Suprapubic skin (tissue), 4 donors: ENCODE measurements at regions not wholly inside any gene's neighbourhood (a gene's known extent, or its start where the extent isn't known, plus 50 kb on each side); places are given as distances from the start of the nearest gene placed in this dataset.
A peak's percentile ranks its signal among the peaks of the same experiment; 100 is the strongest.

Experiments
- DNase-seq, 2 donors: peaks; one replicate each; pipeline ENCODE4 v3.0.0-alpha.2; 2019; ENCODE audit warnings: low spot score in 2 of 2
- H3K27ac ChIP-seq: fragments of 200-600 bp; sonication (generic); one replicate; pipeline ENCODE4 v1.5.1; 2019
- H3K27me3 ChIP-seq: fragments of 200-600 bp; sonication (generic); one replicate; pipeline ENCODE4 v1.5.1; 2019
- H3K36me3 ChIP-seq: fragments of 200-600 bp; sonication (generic); one replicate; pipeline ENCODE4 v1.5.1; 2019
- H3K4me1 ChIP-seq: fragments of 200-600 bp; sonication (generic); one replicate; pipeline ENCODE4 v1.5.1; 2019
- H3K4me3 ChIP-seq: fragments of 200-600 bp; sonication (generic); one replicate; pipeline ENCODE4 v1.5.1; 2019; ENCODE audit warnings: mild to moderate bottlenecking
- H3K9me3 ChIP-seq: fragments of 200-600 bp; sonication (generic); one replicate; pipeline ENCODE4 v1.5.1; 2019
- EP300 ChIP-seq: sonication (generic); formaldehyde crosslinking; IDR thresholded peaks from one replicate; pipeline ENCODE4 v1.6.1; 2017; ENCODE audit warnings: antibody characterized with exemption
- POLR2A ChIP-seq, 2 donors: fragments of 450-650 bp; IDR thresholded peaks; one replicate each; pipeline ENCODE4 v1.6.1; 2017; ENCODE audit warnings: antibody characterized with exemption in 2 of 2, mild to moderate bottlenecking in 2 of 2, moderate library complexity in 2 of 2
- POLR2AphosphoS5 ChIP-seq, 3 donors: sonication (generic); formaldehyde crosslinking; IDR thresholded peaks; one replicate each; pipeline ENCODE4 v1.6.1; 2017; ENCODE audit warnings: antibody characterized with exemption in 3 of 3
- WGBS: methylation state at CpG from one replicate; pipeline ENCODE4 v1.1.5; 2018; 5-methylcytosine and 5-hydroxymethylcytosine counted together
- TF ChIP-seq, protein P1 (sequence below), 2 donors: fragments of 200-600 bp in 1 of 2; fragments of 450-650 bp in 1 of 2; sonication (generic) in 1 of 2; IDR thresholded peaks; one replicate each; pipeline ENCODE4 v1.5.1; 2016 to 2019; ENCODE audit warnings: antibody characterized with exemption in 2 of 2, mild to moderate bottlenecking in 1 of 2, moderate library complexity in 1 of 2

DNA sequence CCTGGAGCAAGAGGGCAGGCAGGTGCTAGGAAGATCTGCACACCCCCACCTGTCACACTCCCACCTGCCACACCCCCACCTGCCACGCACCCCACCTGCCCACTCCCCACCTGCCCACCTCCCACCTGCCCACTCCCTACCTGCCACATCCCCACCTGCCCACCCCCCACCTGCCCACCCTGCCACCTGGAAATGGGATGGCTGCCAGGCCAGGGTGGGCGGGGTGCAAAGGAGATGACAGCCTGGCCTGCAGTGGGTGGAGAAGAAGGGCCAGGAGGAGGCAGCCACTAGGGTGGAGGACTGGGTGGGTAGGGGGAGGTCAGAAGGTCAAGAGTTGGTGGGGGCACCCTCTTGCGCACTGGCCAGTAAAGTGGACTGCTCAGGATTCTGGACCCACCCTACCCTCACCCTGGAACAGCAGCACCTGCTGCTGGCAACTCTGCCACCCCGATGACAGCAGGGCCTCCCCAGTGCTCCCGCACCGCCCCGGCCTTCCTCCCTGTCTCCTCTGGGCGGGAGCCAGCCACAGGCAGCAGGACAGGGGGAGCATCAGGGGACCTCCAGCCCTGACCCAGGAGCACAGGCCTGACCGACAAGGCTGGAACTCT lies 66.8 kb upstream of the NKX1-1 start:
- no peak overlapping the region for H3K4me3 ChIP-seq
- peak in 1 of 2 donors; percentile 46 for DNase-seq
- 72% methylated on average over 5 of the region's 9 CpGs for WGBS
- H3K27me3 ChIP-seq, result peaks cover 66% of the 10 kb centered on the region
- peaks cover 10% of the 10 kb centered on the region for H3K4me1 ChIP-seq
- H3K27ac ChIP-seq, result no peak overlapping the region
- TF ChIP-seq POLR2AphosphoS5 (IDR thresholded peaks at IDR 0.05), result no peak
- TF ChIP-seq EP300, result no peak
- no peak for TF ChIP-seq POLR2A (IDR thresholded peaks at IDR 0.05)
- TF ChIP-seq, protein P1, sequence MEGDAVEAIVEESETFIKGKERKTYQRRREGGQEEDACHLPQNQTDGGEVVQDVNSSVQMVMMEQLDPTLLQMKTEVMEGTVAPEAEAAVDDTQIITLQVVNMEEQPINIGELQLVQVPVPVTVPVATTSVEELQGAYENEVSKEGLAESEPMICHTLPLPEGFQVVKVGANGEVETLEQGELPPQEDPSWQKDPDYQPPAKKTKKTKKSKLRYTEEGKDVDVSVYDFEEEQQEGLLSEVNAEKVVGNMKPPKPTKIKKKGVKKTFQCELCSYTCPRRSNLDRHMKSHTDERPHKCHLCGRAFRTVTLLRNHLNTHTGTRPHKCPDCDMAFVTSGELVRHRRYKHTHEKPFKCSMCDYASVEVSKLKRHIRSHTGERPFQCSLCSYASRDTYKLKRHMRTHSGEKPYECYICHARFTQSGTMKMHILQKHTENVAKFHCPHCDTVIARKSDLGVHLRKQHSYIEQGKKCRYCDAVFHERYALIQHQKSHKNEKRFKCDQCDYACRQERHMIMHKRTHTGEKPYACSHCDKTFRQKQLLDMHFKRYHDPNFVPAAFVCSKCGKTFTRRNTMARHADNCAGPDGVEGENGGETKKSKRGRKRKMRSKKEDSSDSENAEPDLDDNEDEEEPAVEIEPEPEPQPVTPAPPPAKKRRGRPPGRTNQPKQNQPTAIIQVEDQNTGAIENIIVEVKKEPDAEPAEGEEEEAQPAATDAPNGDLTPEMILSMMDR (IDR thresholded peaks at IDR 0.05), result no peak
- no peaks in the 10 kb centered on the region for H3K9me3 ChIP-seq
- H3K36me3 ChIP-seq, result no peaks in the 10 kb centered on the region

DNA sequence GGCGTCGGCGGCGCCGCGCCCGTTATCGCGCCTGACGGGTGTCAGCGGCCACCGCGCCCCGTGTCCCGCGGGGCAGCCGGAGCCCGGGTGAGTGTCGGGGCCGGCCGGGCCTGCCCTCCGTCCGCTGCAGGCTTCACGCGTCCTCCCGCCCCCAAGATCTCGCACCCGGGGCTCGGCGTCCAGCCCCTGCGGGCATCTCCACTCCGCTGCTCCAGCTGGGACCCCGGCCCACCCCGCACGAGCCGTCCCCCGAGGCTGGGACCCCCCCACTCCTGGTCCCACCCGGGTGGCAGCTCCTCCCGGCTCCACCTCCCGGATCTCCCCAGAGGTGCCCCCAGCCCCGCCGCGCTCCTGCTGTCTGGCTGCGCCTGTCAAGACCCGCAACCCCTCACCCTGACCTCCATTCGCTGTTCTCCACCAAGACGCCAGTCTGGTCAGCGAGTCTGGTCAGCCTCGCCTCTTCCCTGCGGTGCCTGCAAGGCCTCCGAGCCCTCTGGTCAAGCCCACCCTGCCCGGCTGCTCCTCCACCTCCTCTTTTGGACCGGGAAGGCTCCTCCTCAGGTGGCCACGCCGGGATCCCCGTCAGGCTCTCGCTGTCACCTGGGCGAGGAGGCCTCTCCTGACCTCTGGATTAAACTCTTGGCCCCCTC lies 66.0 kb upstream of the NKX1-1 start:
- peaks cover 66% of the 10 kb centered on the region for H3K27me3 ChIP-seq
- 25% methylated on average over 24 of the region's 58 CpGs for WGBS
- DNase-seq, result peak; percentile 57 to 76

DNA sequence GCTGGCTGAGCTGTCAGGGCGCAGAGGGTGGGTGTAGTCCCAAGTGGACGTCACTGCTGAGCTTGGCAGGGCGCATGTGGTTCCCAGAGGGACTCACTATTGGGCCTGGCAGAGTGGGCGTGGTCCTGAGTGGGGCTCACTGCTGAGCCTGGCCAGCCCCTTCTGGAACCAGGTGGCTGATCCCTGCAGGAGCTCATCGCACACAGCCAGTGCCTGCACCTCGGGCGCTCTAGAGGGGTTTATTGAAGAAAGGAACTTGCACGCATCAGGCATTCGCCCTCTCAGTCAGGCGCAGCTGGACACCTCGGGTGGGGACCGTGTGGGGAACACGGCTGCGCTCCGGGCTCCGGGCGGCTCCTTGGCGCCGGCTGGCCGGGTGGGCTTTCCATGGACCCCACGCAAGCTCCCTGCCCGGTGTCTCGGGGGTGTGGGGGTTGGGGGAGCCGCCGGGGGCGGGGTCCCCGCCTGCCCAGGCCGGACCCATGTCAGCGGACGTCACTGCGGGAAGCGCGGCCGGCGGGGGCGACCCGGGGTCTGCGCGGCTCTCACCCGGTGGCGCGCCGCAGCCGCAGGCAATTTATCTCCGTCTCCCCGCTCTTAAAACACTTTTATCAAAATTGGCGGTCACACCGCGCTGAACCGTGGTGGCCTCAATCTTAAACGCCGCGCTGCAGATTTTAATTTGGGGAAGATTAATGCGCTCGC lies 65.4 kb upstream of the NKX1-1 start:
- H3K9me3 ChIP-seq, result no peaks in the 10 kb centered on the region
- WGBS, result no CpG with 5 or more reads among the region's 55 CpGs
- TF ChIP-seq POLR2AphosphoS5 (IDR thresholded peaks at IDR 0.05), result no peak
- no peak for TF ChIP-seq POLR2A (IDR thresholded peaks at IDR 0.05)
- TF ChIP-seq, protein P1 (IDR thresholded peaks at IDR 0.05), result no peak
- no peak for TF ChIP-seq EP300
- peaks cover 68% of the 10 kb centered on the region for H3K27me3 ChIP-seq
- DNase-seq, result peak; percentile 49 to 74
- no peak overlapping the region for H3K4me3 ChIP-seq
- no peak overlapping the region for H3K27ac ChIP-seq
- no peaks in the 10 kb centered on the region for H3K36me3 ChIP-seq
- peaks cover 10% of the 10 kb centered on the region for H3K4me1 ChIP-seq

More for the DNA sequence above, 66.0 kb upstream of the NKX1-1 start:
- Histone ChIP-seq H3K9me3 (no peaks in the 10 kb centered on the region), H3K4me3 (no peak overlapping the region), H3K27ac (no peak overlapping the region), H3K36me3 (no peaks in the 10 kb centered on the region), H3K4me1 (peaks cover 10% of the 10 kb centered on the region)
- no peak for TF ChIP-seq POLR2AphosphoS5 (IDR thresholded peaks at IDR 0.05)
- no peak for TF ChIP-seq POLR2A (IDR thresholded peaks at IDR 0.05)
- TF ChIP-seq, protein P1 (IDR thresholded peaks at IDR 0.05), result no peak
- TF ChIP-seq EP300, result no peak

DNA sequence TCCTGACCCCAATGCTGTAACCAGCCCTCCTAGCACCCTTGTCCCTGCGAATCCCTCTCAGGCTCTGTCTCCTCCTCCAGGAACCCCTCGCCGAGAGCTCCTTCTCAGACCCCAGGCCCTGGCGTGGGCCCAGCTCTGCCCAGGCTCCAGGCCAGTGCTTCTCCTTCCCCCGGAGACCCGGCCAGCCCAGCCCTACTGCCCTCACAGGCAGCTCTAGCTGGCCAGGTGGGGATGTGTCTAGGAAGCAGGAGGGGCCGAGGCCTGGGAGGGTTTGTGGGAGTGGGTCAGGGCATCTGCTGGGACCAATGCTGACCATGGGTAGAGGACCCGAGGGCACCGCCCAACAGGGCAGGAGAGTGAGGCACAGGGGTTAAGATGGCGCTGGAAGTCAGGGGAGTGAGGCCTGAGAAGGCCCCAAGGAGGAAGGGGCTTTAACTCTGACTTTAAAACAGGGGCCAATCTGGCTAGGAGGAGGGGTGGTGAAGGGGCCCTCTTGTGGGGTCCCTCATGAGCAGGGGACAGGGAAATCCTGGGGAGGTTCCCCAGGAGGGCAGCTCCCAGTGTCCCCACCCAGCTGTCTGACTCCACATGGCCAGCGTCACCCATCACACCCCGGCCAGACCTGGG lies 64.7 kb upstream of the NKX1-1 start:
- no peak for TF ChIP-seq POLR2A (IDR thresholded peaks at IDR 0.05)
- WGBS, result 78% methylated on average over 10 of the region's 12 CpGs
- H3K27me3 ChIP-seq, result peaks cover 75% of the 10 kb centered on the region

DNA sequence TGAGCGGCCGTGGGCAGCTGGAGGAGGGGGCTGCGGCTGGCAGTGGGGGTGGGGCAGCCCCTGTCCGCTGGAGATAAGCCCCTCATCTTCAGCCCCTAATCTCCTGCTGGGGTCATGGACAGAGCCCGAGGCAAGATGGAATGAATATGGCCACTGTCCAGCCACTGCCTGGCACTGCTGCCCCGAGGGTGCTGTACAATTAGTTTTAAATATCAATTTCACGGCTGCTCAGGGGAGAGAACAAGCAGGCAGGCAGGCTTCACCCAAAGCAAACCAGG lies 64.1 kb upstream of the NKX1-1 start:
- H3K4me1 ChIP-seq, result peaks cover 10% of the 10 kb centered on the region
- no peaks in the 10 kb centered on the region for H3K36me3 ChIP-seq
- TF ChIP-seq POLR2A (IDR thresholded peaks at IDR 0.05), result no peak
- 52% methylated on average over 3 of the region's 7 CpGs for WGBS
- peaks cover 80% of the 10 kb centered on the region for H3K27me3 ChIP-seq
- H3K9me3 ChIP-seq, result no peaks in the 10 kb centered on the region
- H3K27ac ChIP-seq, result no peak overlapping the region
- peak in 1 of 2 donors; percentile 24 for DNase-seq
- no peak overlapping the region for H3K4me3 ChIP-seq

More for the DNA sequence above, 64.7 kb upstream of the NKX1-1 start:
- DNase-seq, result peak; percentile 56 to 77
- Histone ChIP-seq H3K4me3 (no peak overlapping the region), H3K9me3 (no peaks in the 10 kb centered on the region), H3K27ac (no peak overlapping the region), H3K36me3 (no peaks in the 10 kb centered on the region), H3K4me1 (peaks cover 10% of the 10 kb centered on the region)
